ENCODE measurements at regions not wholly inside any gene's neighbourhood (a gene's known extent, or its start where the extent isn't known, plus 50 kb on each side); places are given as distances from the start of the nearest gene placed in this dataset.

- DNase-seq (ENCODE audit: low read depth in 1 of 2, low spot score in 1 of 2): no peak
- no peak overlapping the region for H3K4me3 ChIP-seq (replicated peaks; ENCODE audit: insufficient read depth, low read length)
- no peaks in the 10 kb centered on the region for H3K27me3 ChIP-seq (ENCODE audit: insufficient read depth, poor library complexity, severe bottlenecking)
- no peak overlapping the region for H3K27ac ChIP-seq (replicated peaks)
- TF ChIP-seq REST (IDR thresholded peaks at IDR 0.05; ENCODE audit: insufficient replicate concordance, low read depth) (no peak), SPI1 (IDR thresholded peaks at IDR 0.05; ENCODE audit: borderline replicate concordance, low read depth) (no peak), CTCF (IDR thresholded peaks at IDR 0.05; ENCODE audit: insufficient read depth, low read length) (no peak), GABPA (IDR thresholded peaks at IDR 0.05; ENCODE audit: low read depth) (no peak), POLR2AphosphoS5 (IDR thresholded peaks at IDR 0.05; ENCODE audit: low read depth) (no peak)
These were observed 67.3 kb upstream of the CDH10 start for GRCh38 chr5:24712047-24712446.

GRCh38 chr5:24703934-24704333 lies 59.2 kb upstream of the CDH10 start:
- Histone ChIP-seq H3K27ac (replicated peaks) (no peak overlapping the region), H3K27me3 (ENCODE audit: insufficient read depth, poor library complexity, severe bottlenecking) (no peaks in the 10 kb centered on the region), H3K4me3 (replicated peaks; ENCODE audit: insufficient read depth, low read length) (no peak overlapping the region)
- DNase-seq (ENCODE audit: low read depth in 1 of 2, low spot score in 1 of 2): no peak
- TF ChIP-seq GABPA (IDR thresholded peaks at IDR 0.05; ENCODE audit: low read depth) (no peak), REST (IDR thresholded peaks at IDR 0.05; ENCODE audit: insufficient replicate concordance, low read depth) (no peak), SPI1 (IDR thresholded peaks at IDR 0.05; ENCODE audit: borderline replicate concordance, low read depth) (no peak), POLR2AphosphoS5 (IDR thresholded peaks at IDR 0.05; ENCODE audit: low read depth) (no peak), CTCF (IDR thresholded peaks at IDR 0.05; ENCODE audit: insufficient read depth, low read length) (no peak)

Measured in HL-60 (cell line).